Glomerular visceral epithelial cell (primary cell): ENCODE measurements at regions not wholly inside any gene's neighbourhood (a gene's known extent, or its start where the extent isn't known, plus 50 kb on each side); places are given as distances from the start of the nearest gene placed in this dataset.

Experiments
- DNase-seq: peaks from one replicate; pipeline ENCODE4 v3.0.0-alpha.2; 2016; ENCODE audit errors: extremely low spot score

GRCh38 chr6:7050004-7050403 lies 57.8 kb upstream of the RREB1 start:
- DNase-seq = no peak

- DNase-seq = peak; percentile 87
Observed at GRCh38 chr6:7050872-7051779, 56.6 kb upstream of the RREB1 start.

DNA sequence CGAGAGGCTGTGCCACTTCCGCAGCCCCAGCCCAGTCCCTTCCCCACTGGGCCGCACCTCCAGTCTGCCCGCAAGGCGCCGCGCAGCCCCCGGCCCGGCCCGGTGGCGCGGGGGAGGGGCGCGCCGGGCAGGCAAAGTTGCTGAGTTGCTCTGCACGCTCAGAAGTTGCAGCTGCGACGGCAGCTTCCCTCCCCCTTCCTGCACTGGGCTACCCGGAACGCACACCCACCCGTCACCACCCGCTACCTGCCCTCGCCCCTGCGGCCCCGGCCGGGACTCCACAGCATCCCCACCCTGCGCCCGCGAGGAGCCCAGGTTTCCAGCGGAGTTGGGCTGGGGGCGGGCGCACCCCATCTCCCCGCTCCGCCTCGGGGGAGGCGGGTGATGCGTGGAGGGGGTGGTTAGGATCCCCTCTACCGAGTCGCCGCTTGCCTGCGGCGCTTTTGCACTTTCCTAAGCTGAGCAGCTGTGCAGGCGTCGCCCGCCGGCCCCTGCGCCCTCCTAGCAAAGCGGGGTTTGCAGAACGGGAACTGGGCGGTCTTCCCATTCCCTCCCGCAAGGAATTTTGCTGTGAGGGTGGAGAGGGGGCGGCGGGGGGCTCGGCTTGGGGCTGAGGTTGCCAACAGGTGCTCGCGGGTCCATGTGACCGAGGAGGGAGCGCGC lies 55.9 kb upstream of the RREB1 start:
- no peak for DNase-seq

DNA sequence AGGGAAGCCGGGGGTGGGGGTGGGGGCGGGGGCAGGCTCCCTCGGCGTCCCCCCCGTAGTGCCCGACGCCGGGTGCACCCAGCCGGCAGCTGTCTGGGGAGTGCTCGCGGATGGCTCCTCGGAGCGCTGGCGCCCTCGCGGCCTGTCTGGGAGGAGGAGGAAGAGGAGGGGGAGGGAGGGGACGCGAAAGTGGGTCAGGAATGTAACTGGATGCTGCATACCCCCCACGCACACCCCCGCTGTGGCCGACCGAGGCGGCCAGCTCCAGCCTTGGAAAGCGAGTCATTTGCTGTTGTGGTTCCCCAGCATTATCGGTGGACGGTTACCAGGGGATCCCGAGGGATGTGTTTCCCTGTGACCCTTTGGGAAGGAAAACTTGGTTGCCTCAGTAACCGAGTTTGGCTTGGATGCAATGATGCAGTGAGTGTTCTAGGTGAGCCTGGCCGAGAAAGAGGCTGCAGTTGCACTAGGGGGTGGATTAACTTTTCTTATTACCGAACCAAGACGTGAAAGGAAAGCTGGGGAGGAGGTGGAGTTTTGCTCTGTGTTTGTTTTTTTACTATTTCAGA lies 55.2 kb upstream of the RREB1 start:
- DNase-seq = peak; percentile 82

GRCh38 chr6:7053125-7053774 lies 54.5 kb upstream of the RREB1 start:
- no peak for DNase-seq
